Thyroid gland (tissue), 4 donors: ENCODE measurements at regions not wholly inside any gene's neighbourhood (a gene's known extent, or its start where the extent isn't known, plus 50 kb on each side); places are given as distances from the start of the nearest gene placed in this dataset.

Source experiments
- POLR2A ChIP-seq, 2 donors: fragments of 450-650 bp; IDR thresholded peaks; one replicate each; pipeline ENCODE4 v1.6.1; 2017; ENCODE audit warnings: antibody characterized with exemption in 2 of 2, mild to moderate bottlenecking in 2 of 2, moderate library complexity in 1 of 2
- TF ChIP-seq, protein P1 (sequence below), 6 experiments: fragments of 200-600 bp in 3 of 6; fragments of 450-650 bp in 3 of 6; sonication (generic) in 3 of 6; IDR thresholded peaks; one replicate each; pipeline ENCODE4 v1.5.1; 2016 to 2019; ENCODE audit warnings: antibody characterized with exemption in 6 of 6, mild to moderate bottlenecking in 2 of 6, inconsistent platforms in 1 of 6, moderate library complexity in 1 of 6

DNA sequence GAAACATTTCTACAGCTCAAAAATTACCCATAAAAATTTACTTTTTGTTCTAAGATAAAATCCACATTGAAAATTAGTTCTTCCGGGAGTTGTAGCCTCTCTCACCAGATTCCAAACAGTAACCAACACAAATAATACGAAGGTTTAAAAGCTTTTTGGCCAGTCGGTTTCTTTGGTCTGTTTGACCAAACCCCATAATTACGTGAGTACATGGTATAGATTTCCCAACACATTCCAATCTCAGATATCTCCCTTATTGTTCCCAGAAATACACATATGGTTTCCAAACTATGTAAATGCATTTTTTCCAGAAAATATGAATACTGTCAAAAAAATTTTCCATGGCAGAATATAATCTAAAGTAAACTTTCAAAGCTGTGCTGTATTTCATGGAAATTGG is 722.0 kb downstream of the KCNJ2 start:
- TF ChIP-seq, protein P1, sequence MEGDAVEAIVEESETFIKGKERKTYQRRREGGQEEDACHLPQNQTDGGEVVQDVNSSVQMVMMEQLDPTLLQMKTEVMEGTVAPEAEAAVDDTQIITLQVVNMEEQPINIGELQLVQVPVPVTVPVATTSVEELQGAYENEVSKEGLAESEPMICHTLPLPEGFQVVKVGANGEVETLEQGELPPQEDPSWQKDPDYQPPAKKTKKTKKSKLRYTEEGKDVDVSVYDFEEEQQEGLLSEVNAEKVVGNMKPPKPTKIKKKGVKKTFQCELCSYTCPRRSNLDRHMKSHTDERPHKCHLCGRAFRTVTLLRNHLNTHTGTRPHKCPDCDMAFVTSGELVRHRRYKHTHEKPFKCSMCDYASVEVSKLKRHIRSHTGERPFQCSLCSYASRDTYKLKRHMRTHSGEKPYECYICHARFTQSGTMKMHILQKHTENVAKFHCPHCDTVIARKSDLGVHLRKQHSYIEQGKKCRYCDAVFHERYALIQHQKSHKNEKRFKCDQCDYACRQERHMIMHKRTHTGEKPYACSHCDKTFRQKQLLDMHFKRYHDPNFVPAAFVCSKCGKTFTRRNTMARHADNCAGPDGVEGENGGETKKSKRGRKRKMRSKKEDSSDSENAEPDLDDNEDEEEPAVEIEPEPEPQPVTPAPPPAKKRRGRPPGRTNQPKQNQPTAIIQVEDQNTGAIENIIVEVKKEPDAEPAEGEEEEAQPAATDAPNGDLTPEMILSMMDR (IDR thresholded peaks at IDR 0.05), result no peak
- no peak for TF ChIP-seq POLR2A (IDR thresholded peaks at IDR 0.05)
